Liver (tissue), 8 donors: ENCODE measurements at regions not wholly inside any gene's neighbourhood (a gene's known extent, or its start where the extent isn't known, plus 50 kb on each side); places are given as distances from the start of the nearest gene placed in this dataset.

Source experiments
- DNase-seq: peaks from one replicate; pipeline ENCODE4 v3.0.0-alpha.2; 2017; ENCODE audit warnings: low spot score
- H3K27ac ChIP-seq, 2 donors: one replicate each; pipeline ENCODE4 v1.7.0; 2013; ENCODE audit warnings: inconsistent platforms in 2 of 2, low read length in 2 of 2, control low read depth in 1 of 2, low read depth in 1 of 2, mild to moderate bottlenecking in 1 of 2
- H3K27me3 ChIP-seq, 4 donors: one replicate each; pipeline versions ENCODE4 v1.6.1 to v1.7.0; 2013; ENCODE audit warnings: low read length in 3 of 4, inconsistent platforms in 1 of 4, mild to moderate bottlenecking in 1 of 4, moderate library complexity in 1 of 4; ENCODE audit not compliant: control insufficient read depth in 4 of 4, insufficient read depth in 4 of 4
- H3K36me3 ChIP-seq, 4 donors: one replicate each; pipeline versions ENCODE4 v1.6.1 to v1.7.0; 2013; ENCODE audit warnings: low read length in 3 of 4, mild to moderate bottlenecking in 3 of 4, low read depth in 1 of 4, moderate library complexity in 1 of 4; ENCODE audit not compliant: control insufficient read depth in 4 of 4, insufficient read depth in 3 of 4
- H3K4me1 ChIP-seq, 4 donors: one replicate each; pipeline versions ENCODE4 v1.6.1 to v1.7.0; 2013; ENCODE audit warnings: low read length in 3 of 4, mild to moderate bottlenecking in 3 of 4, moderate library complexity in 1 of 4; ENCODE audit not compliant: control insufficient read depth in 4 of 4, insufficient read depth in 4 of 4
- H3K4me3 ChIP-seq, 3 donors: one replicate each; pipeline versions ENCODE4 v1.6.1 to v1.7.0; 2013; ENCODE audit warnings: low read length in 3 of 3, control low read depth in 1 of 3, low read depth in 1 of 3, mild to moderate bottlenecking in 1 of 3
- H3K9ac ChIP-seq, 2 donors: one replicate each; pipeline ENCODE4 v1.7.0; 2013; ENCODE audit warnings: low read length in 2 of 2, mild to moderate bottlenecking in 2 of 2, moderate library complexity in 2 of 2, control low read depth in 1 of 2, low read depth in 1 of 2
- H3K9me3 ChIP-seq, 4 donors: one replicate each; pipeline versions ENCODE4 v1.6.1 to v1.7.0; 2013; ENCODE audit warnings: low read length in 3 of 4; ENCODE audit not compliant: control insufficient read depth in 4 of 4
- ATF3 ChIP-seq: IDR thresholded peaks from 2 replicates; pipeline ENCODE4 v1.6.1; 2016; ENCODE audit warnings: antibody characterized with exemption
- FOXA1 ChIP-seq: IDR thresholded peaks from 2 replicates; pipeline ENCODE4 v1.6.1; 2016; ENCODE audit warnings: antibody characterized with exemption
- FOXA2 ChIP-seq: IDR thresholded peaks from 2 replicates; pipeline ENCODE4 v1.6.1; 2016; ENCODE audit warnings: antibody characterized with exemption
- GABPA ChIP-seq, 2 donors: IDR thresholded peaks in 1 of 2; conservative IDR thresholded peaks in 1 of 2; 2 replicates each; pipeline ENCODE4 v1.6.1; 2016; ENCODE audit warnings: antibody characterized with exemption in 2 of 2, mild to moderate bottlenecking in 1 of 2, moderate library complexity in 1 of 2
- HNF4A ChIP-seq, 2 donors: conservative IDR thresholded peaks; 2 replicates each; pipeline ENCODE4 v1.6.1; 2016; ENCODE audit warnings: antibody characterized with exemption in 2 of 2, mild to moderate bottlenecking in 2 of 2
- JUND ChIP-seq, 2 donors: IDR thresholded peaks; 2 replicates each; pipeline ENCODE4 v1.6.1; 2016; ENCODE audit warnings: antibody characterized with exemption in 2 of 2
- NR2F2 ChIP-seq: IDR thresholded peaks from 2 replicates; pipeline ENCODE4 v1.6.1; 2016; ENCODE audit warnings: antibody characterized with exemption
- RAD21 ChIP-seq, 2 donors: IDR thresholded peaks; 2 replicates each; pipeline ENCODE4 v1.6.1; 2016; ENCODE audit warnings: antibody characterized with exemption in 2 of 2, mild to moderate bottlenecking in 2 of 2
- RXRA ChIP-seq, 2 donors: IDR thresholded peaks; 2 replicates each; pipeline ENCODE4 v1.6.1; 2017 to 2018; ENCODE audit warnings: antibody characterized with exemption in 2 of 2, mild to moderate bottlenecking in 1 of 2
- TAF1 ChIP-seq: conservative IDR thresholded peaks from 2 replicates; pipeline ENCODE4 v1.6.1; 2016; ENCODE audit warnings: antibody characterized with exemption, mild to moderate bottlenecking
- WGBS: extraction: QIAGEN DNeasy Blood & Tissue Kit; methylation state at CpG from one replicate; pipeline ENCODE4 v1.1.7; 2013; 5-methylcytosine and 5-hydroxymethylcytosine counted together
- TF ChIP-seq, protein P1 (sequence below): IDR thresholded peaks from 2 replicates; pipeline ENCODE4 v1.6.1; 2016; ENCODE audit warnings: antibody characterized with exemption, mild to moderate bottlenecking
- TF ChIP-seq, protein P2 (sequence below): fragments of 150-350 bp; IDR thresholded peaks from 2 replicates; pipeline ENCODE4 v1.5.1; 2017; ENCODE audit warnings: improper control_type of control experiment, low read depth, low read length; ENCODE audit not compliant: missing input control
- donor health status: healthy.
- donor health status: healthy.
- donor health status: healthy.
- donor health status: healthy.
- donor health status: healthy.

DNA sequence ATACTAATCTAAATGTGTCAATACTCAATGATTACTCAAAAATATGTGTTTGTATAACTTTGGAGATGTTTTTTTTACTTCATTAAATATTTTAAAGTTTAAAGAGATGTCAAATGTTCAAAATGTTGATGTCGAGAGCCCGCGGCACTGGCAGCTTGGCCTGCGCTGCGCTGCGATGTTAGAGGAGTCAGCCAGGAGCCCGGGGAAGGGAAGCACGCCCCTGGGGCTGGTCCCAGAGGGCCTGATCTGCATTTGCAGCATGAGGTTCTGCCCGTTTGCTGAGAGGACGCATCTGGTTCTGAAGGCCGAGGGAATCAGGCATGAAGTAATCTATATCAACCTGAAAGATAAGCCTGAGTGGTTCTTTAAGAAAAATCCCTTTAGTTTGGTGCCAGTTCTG lies 66.4 kb upstream of the ATP2C1 start:
- 89% methylated on average over 11 of the region's 11 CpGs for WGBS
- DNase-seq: no peak
- H3K27me3 ChIP-seq: no peaks in the 10 kb centered on the region
- no peak for TF ChIP-seq GABPA (IDR thresholded peaks at IDR 0.05 in 1 of 2, conservative IDR thresholded peaks at IDR 0.05 in 1 of 2)
- no peak for TF ChIP-seq HNF4A (conservative IDR thresholded peaks at IDR 0.05)
- TF ChIP-seq ATF3: no peak
- TF ChIP-seq FOXA1: no peak
- TF ChIP-seq NR2F2: no peak
- TF ChIP-seq FOXA2: no peak
- no peak for TF ChIP-seq TAF1
- TF ChIP-seq JUND (IDR thresholded peaks at IDR 0.05): no peak
- H3K9ac ChIP-seq: no peak overlapping the region
- no peaks in the 10 kb centered on the region for H3K36me3 ChIP-seq
- no peaks in the 10 kb centered on the region for H3K9me3 ChIP-seq
- no peaks in the 10 kb centered on the region for H3K4me1 ChIP-seq
- H3K4me3 ChIP-seq: no peak overlapping the region
- no peak overlapping the region for H3K27ac ChIP-seq

DNA sequence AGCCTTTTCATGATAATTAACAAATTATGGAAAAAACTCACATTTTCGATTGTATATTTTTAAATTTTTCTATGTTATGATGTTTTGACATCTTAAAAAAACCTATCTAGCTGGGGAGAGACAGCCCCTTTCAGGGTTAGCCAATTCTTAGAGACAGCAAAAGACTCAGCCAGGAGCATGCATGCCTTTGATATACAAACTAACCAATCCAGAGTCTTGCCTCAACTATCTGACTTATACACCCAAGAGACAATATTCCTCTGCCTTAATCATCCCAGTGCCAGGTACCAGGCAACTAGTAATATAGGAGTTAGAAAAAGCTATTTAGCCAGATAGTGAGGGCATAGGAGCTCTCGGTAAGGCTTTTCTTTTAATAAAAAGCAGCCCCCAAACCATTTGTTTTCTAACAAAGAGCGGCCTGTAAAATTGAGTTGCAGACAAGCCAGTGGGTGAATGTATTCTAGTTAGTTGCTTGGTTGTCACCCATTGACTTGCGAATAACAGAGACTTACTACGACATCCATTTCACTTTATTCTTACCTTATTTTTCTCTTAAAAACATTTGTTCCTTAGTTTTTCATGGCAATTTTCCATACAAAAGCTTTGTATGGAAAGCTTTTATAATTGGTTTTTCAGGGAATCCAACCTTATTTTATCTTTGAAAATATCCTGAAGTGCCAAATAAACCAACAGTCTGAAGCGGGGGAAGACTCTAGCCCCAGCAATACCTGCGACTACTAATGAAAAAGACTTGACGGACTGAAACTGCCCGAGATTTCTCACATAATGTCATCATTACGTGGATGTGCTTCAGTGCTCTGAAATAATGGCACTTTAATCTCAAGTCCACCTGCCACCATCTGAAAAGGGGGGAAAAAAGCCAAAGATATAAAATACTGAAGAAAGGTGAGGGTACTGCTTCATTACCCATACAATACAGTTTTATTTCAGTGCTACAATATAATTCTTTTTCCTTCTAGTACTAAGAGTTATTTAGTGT lies 64.6 kb upstream of the ATP2C1 start:
- Histone ChIP-seq H3K9ac (no peak overlapping the region), H3K36me3 (no peaks in the 10 kb centered on the region), H3K27ac (no peak overlapping the region), H3K9me3 (no peaks in the 10 kb centered on the region), H3K4me1 (no peaks in the 10 kb centered on the region), H3K4me3 (no peak overlapping the region), H3K27me3 (peaks cover 0 to 3% (median 0%) of the 10 kb centered on the region in 4 donors)
- 87% methylated on average over 10 of the region's 10 CpGs for WGBS
- no peak for DNase-seq
- TF ChIP-seq RXRA (IDR thresholded peaks at IDR 0.05) (no peak), JUND (IDR thresholded peaks at IDR 0.05) (no peak), TAF1 (no peak), GABPA (IDR thresholded peaks at IDR 0.05 in 1 of 2, conservative IDR thresholded peaks at IDR 0.05 in 1 of 2) (no peak), NR2F2 (no peak), RAD21 (IDR thresholded peaks at IDR 0.05) (no peak)
- TF ChIP-seq, protein P1, sequence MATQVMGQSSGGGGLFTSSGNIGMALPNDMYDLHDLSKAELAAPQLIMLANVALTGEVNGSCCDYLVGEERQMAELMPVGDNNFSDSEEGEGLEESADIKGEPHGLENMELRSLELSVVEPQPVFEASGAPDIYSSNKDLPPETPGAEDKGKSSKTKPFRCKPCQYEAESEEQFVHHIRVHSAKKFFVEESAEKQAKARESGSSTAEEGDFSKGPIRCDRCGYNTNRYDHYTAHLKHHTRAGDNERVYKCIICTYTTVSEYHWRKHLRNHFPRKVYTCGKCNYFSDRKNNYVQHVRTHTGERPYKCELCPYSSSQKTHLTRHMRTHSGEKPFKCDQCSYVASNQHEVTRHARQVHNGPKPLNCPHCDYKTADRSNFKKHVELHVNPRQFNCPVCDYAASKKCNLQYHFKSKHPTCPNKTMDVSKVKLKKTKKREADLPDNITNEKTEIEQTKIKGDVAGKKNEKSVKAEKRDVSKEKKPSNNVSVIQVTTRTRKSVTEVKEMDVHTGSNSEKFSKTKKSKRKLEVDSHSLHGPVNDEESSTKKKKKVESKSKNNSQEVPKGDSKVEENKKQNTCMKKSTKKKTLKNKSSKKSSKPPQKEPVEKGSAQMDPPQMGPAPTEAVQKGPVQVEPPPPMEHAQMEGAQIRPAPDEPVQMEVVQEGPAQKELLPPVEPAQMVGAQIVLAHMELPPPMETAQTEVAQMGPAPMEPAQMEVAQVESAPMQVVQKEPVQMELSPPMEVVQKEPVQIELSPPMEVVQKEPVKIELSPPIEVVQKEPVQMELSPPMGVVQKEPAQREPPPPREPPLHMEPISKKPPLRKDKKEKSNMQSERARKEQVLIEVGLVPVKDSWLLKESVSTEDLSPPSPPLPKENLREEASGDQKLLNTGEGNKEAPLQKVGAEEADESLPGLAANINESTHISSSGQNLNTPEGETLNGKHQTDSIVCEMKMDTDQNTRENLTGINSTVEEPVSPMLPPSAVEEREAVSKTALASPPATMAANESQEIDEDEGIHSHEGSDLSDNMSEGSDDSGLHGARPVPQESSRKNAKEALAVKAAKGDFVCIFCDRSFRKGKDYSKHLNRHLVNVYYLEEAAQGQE: no peak
- TF ChIP-seq, protein P2, sequence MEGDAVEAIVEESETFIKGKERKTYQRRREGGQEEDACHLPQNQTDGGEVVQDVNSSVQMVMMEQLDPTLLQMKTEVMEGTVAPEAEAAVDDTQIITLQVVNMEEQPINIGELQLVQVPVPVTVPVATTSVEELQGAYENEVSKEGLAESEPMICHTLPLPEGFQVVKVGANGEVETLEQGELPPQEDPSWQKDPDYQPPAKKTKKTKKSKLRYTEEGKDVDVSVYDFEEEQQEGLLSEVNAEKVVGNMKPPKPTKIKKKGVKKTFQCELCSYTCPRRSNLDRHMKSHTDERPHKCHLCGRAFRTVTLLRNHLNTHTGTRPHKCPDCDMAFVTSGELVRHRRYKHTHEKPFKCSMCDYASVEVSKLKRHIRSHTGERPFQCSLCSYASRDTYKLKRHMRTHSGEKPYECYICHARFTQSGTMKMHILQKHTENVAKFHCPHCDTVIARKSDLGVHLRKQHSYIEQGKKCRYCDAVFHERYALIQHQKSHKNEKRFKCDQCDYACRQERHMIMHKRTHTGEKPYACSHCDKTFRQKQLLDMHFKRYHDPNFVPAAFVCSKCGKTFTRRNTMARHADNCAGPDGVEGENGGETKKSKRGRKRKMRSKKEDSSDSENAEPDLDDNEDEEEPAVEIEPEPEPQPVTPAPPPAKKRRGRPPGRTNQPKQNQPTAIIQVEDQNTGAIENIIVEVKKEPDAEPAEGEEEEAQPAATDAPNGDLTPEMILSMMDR: no peak
